GM13977 (cell line): ENCODE measurements at regions not wholly inside any gene's neighbourhood (a gene's known extent, or its start where the extent isn't known, plus 50 kb on each side); places are given as distances from the start of the nearest gene placed in this dataset.

Experiments used
- DNase-seq: peaks from one replicate; pipeline ENCODE4 v3.0.0; 2012; ENCODE audit warnings: low spot score
- in situ Hi-C: fragments of 300-500 bp; cut with MboI; formaldehyde crosslinking; loops from one replicate; pipeline ENCODE4 v1.12.0; 2022; ENCODE audit warnings: low sequenced_read_pairs, low pct_unique_long_range_greater_than_20kb, mixed read lengths, inconsistent platforms; ENCODE audit not compliant: unreplicated experiment
- TF ChIP-seq, protein P1 (sequence below): IDR thresholded peaks from 2 replicates; pipeline ENCODE4 v1.5.1; 2012; ENCODE audit warnings: mild to moderate bottlenecking, control low read depth; ENCODE audit not compliant: insufficient read depth; ENCODE audit errors: extremely low read depth, missing control alignments

GRCh38 chr16:5801396-5801795 is 703.8 kb upstream of the EEF2KMT start:
- TF ChIP-seq, protein P1, sequence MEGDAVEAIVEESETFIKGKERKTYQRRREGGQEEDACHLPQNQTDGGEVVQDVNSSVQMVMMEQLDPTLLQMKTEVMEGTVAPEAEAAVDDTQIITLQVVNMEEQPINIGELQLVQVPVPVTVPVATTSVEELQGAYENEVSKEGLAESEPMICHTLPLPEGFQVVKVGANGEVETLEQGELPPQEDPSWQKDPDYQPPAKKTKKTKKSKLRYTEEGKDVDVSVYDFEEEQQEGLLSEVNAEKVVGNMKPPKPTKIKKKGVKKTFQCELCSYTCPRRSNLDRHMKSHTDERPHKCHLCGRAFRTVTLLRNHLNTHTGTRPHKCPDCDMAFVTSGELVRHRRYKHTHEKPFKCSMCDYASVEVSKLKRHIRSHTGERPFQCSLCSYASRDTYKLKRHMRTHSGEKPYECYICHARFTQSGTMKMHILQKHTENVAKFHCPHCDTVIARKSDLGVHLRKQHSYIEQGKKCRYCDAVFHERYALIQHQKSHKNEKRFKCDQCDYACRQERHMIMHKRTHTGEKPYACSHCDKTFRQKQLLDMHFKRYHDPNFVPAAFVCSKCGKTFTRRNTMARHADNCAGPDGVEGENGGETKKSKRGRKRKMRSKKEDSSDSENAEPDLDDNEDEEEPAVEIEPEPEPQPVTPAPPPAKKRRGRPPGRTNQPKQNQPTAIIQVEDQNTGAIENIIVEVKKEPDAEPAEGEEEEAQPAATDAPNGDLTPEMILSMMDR, result no peak
- in situ Hi-C loops, result no loop called here
- DNase-seq, result no peak

GRCh38 chr16:5793556-5793955 is 696.0 kb upstream of the EEF2KMT start:
- in situ Hi-C loops, result no loop called here

DNA sequence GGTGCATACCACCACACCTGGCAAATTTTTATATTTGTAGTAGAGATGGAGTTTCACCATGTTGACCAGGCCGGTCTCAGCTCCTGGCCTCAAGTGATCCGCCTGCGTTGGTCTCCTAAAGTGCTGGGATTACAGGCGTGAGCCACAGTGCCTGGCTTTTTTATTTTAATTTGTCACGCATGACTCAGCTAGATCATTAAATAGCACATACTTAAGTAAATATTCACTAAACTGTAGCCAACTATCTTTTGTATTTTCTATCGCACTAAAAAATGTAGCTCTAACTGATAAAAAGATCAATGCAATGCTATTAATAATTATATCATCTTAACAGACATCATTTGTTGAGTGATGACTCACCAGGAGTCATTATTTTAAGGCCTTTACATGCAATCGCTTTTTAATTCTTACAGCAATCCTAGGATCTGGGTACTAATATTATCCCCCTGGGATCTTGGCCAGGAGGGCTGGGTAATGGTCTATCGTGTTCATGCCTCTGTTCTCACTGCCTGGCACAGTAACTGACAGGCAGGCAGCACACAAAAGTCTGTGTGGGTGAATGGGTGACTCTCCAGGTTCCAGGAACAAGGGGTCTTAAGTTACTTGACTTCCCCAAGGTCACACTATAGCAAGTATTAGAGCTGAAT is 693.5 kb upstream of the EEF2KMT start:
- TF ChIP-seq, protein P1, result no peak
- DNase-seq, result no peak
- in situ Hi-C loops, result no loop called here

More at GRCh38 chr16:5793556-5793955, 696.0 kb upstream of the EEF2KMT start:
- TF ChIP-seq, protein P1, result no peak
- DNase-seq, result no peak

- in situ Hi-C loops, result no loop called here
- no peak for DNase-seq
- TF ChIP-seq, protein P1, result no peak
These were observed 692.9 kb upstream of the EEF2KMT start for GRCh38 chr16:5790512-5790911.

DNA sequence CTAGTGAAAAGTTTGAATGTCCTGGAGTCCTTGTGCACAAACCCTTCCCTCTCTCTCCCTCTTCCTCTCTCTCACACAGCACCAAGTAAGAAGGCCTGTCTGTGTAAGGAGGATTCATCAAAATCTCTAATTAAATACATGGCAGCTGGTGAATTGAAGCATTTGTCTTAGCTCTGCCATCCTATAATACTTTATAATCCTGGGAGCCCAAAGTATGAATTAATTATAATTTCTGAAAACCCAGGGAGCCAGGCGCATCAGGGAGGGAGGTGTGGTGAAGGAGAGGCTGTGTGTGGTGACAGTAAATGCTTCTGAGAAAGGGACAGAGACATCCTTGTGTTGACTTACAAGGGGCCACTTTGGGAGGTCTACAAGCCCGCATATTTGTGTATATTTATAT is 691.4 kb upstream of the EEF2KMT start:
- no peak for DNase-seq
- TF ChIP-seq, protein P1, result no peak
- in situ Hi-C loops, result no loop called here

DNA sequence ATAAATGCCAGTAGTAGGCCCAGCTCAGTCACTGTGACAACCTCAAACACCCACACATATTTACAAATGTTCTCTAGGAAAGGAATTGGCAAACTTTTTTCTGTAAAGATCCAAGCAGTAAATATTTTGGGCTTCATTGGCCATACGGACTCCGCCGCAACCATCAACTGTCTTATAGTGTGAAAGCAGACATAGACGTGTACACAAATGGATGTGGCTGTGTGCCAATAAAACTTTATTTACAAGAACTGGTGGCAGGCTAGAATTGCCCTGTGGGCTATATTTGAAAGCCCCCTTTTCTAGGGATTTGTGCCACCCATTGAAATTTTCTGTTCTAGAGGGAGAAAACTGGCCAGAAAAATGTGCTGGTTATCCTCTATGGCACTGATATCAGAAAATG is 683.8 kb upstream of the EEF2KMT start:
- in situ Hi-C loops, result no loop called here
- TF ChIP-seq, protein P1, result no peak
- DNase-seq, result no peak

- no peak for DNase-seq
- TF ChIP-seq, protein P1, result no peak
- in situ Hi-C loops, result no loop called here
These were observed 679.3 kb upstream of the EEF2KMT start for GRCh38 chr16:5776876-5777275.
